Stomach (tissue), 8 donors: ENCODE measurements at regions not wholly inside any gene's neighbourhood (a gene's known extent, or its start where the extent isn't known, plus 50 kb on each side); places are given as distances from the start of the nearest gene placed in this dataset.

Experiments
- DNase-seq, 2 donors: peaks; one replicate each; pipeline versions ENCODE4 v3.0.0 to v3.0.0-alpha.2; 2013 to 2019
- H3K27ac ChIP-seq, 5 donors: fragments of 200-600 bp in 4 of 5; sonication (generic) in 4 of 5; one replicate each; pipeline ENCODE4 v1.5.1; 2013 to 2019; ENCODE audit warnings: mild to moderate bottlenecking in 1 of 5, moderate library complexity in 1 of 5
- H3K27me3 ChIP-seq, 3 donors: fragments of 200-600 bp; sonication (generic); one replicate each; pipeline ENCODE4 v1.5.1; 2017 to 2019; ENCODE audit warnings: mixed run types in 1 of 3
- H3K36me3 ChIP-seq, 4 donors: fragments of 200-600 bp; sonication (generic); 1 replicate in 3 of 4; 2 replicates in 1 of 4; pipeline ENCODE4 v1.5.1; 2016 to 2019
- H3K4me1 ChIP-seq, 4 donors: fragments of 200-600 bp; sonication (generic); one replicate each; pipeline ENCODE4 v1.5.1; 2016 to 2019
- H3K4me3 ChIP-seq, 4 donors: fragments of 200-600 bp; sonication (generic) in 3 of 4; one replicate each; pipeline ENCODE4 v1.5.1; 2016 to 2019; ENCODE audit warnings: mild to moderate bottlenecking in 1 of 4
- H3K9me3 ChIP-seq, 4 donors: fragments of 200-600 bp; sonication (generic); one replicate each; pipeline ENCODE4 v1.5.1; 2016 to 2019
- EP300 ChIP-seq: sonication (generic); formaldehyde crosslinking; IDR thresholded peaks from one replicate; pipeline ENCODE4 v1.6.1; 2017; ENCODE audit warnings: antibody characterized with exemption
- POLR2A ChIP-seq, 4 donors: fragments of 450-650 bp; IDR thresholded peaks; one replicate each; pipeline ENCODE4 v1.6.1; 2016; ENCODE audit warnings: antibody characterized with exemption in 4 of 4, control low read depth in 2 of 4, mild to moderate bottlenecking in 1 of 4, moderate library complexity in 1 of 4
- POLR2AphosphoS5 ChIP-seq, 3 donors: sonication (generic); formaldehyde crosslinking; IDR thresholded peaks; one replicate each; pipeline ENCODE4 v1.6.1; 2016; ENCODE audit warnings: antibody characterized with exemption in 3 of 3
- WGBS, 5 donors: extraction: QIAGEN DNeasy Blood & Tissue Kit in 3 of 5; methylation state at CpG; one replicate each; pipeline versions ENCODE4 v1.1.5 to v1.1.7; 2013 to 2018; 5-methylcytosine and 5-hydroxymethylcytosine counted together
- intact Hi-C: fragments of 100-400 bp; cut with DNase I; formaldehyde crosslinking; loops from one replicate; pipeline ENCODE4 v1.15.1; 2023; ENCODE audit warnings: low total_unique reads
- TF ChIP-seq, protein P1 (sequence below), 7 experiments: fragments of 450-650 bp in 4 of 7; fragments of 200-600 bp in 3 of 7; sonication (generic) in 3 of 7; IDR thresholded peaks; one replicate each; pipeline ENCODE4 v1.5.1; 2016 to 2019; ENCODE audit warnings: antibody characterized with exemption in 7 of 7, control low read depth in 2 of 7, mild to moderate bottlenecking in 1 of 7
- donor health status: healthy with polysubstance abuse.
- donor health status: Bipolar disorder and iron deficiency.
- donor health status: healthy.

DNA sequence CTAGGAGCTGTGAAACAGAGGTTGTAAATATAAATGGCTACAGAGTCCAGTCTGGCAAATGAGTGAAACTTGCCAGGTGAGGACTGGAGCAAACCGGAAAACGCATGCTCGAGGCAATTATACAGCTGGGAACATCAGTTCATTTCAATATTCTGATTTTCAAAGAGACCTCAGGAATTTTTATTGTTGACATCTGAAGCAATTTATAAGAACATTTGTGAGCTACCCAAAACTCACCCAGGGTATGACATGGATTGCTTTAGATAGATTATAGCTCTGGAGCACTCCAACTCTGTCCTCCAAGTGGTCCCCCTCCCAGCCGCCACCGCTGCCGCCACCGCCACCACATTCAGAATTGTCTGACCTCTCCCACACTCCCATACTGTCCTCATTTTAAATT lies 84.6 kb upstream of the GRAMD2B start:
- H3K27ac ChIP-seq, result no peak overlapping the region
- no peaks in the 10 kb centered on the region for H3K4me1 ChIP-seq
- H3K9me3 ChIP-seq, result no peaks in the 10 kb centered on the region
- no peak for DNase-seq
- intact Hi-C loops, result no loop called here
- H3K36me3 ChIP-seq, result no peaks in the 10 kb centered on the region
- H3K4me3 ChIP-seq, result no peak overlapping the region
- no peak for TF ChIP-seq EP300
- TF ChIP-seq, protein P1, sequence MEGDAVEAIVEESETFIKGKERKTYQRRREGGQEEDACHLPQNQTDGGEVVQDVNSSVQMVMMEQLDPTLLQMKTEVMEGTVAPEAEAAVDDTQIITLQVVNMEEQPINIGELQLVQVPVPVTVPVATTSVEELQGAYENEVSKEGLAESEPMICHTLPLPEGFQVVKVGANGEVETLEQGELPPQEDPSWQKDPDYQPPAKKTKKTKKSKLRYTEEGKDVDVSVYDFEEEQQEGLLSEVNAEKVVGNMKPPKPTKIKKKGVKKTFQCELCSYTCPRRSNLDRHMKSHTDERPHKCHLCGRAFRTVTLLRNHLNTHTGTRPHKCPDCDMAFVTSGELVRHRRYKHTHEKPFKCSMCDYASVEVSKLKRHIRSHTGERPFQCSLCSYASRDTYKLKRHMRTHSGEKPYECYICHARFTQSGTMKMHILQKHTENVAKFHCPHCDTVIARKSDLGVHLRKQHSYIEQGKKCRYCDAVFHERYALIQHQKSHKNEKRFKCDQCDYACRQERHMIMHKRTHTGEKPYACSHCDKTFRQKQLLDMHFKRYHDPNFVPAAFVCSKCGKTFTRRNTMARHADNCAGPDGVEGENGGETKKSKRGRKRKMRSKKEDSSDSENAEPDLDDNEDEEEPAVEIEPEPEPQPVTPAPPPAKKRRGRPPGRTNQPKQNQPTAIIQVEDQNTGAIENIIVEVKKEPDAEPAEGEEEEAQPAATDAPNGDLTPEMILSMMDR (IDR thresholded peaks at IDR 0.05), result no peak
- TF ChIP-seq POLR2A (IDR thresholded peaks at IDR 0.05), result no peak
- TF ChIP-seq POLR2AphosphoS5 (IDR thresholded peaks at IDR 0.05), result no peak
- 79 to 87% (median 80%) methylated on average over 7 of the region's 7 CpGs for WGBS, 5 donors
- H3K27me3 ChIP-seq, result no peaks in the 10 kb centered on the region

DNA sequence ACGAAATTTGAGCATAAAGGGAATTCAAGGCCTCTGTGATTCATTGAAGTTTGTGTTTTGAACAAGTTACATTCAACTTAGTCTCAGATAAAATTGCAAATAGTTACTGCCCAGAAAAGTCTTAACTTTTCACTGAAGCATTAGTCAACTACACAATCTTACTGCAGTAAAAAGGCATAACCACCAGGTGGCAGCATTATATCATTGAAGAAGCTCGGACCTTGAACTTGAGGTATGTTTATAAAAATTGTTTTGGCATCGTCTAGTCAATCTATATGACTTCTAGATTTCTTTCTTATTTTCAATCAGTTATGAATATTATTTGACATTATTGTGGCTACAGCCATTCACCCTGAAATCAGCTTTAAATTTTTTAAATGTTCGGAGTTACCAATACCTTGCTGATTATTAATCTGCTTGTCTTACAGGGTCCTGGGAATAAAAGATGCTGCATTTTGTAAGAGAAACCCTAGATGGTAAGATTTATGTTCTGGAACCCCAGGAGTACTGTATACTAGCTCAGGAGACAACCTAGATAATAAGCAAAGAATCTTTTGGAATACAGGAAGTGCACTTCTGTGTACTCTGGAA lies 83.9 kb upstream of the GRAMD2B start:
- Histone ChIP-seq H3K9me3 (no peaks in the 10 kb centered on the region), H3K27ac (no peak overlapping the region), H3K4me3 (no peak overlapping the region), H3K27me3 (no peaks in the 10 kb centered on the region), H3K36me3 (no peaks in the 10 kb centered on the region), H3K4me1 (no peaks in the 10 kb centered on the region)
- TF ChIP-seq, protein P1 (IDR thresholded peaks at IDR 0.05), result peak in 5 of 7 experiments; percentile 69 to 87 (median 83)
- TF ChIP-seq POLR2AphosphoS5 (IDR thresholded peaks at IDR 0.05) (no peak), EP300 (no peak)
- 17 to 24% (median 23%) methylated on average over 4 of the region's 4 CpGs for WGBS, 5 donors
- intact Hi-C loops, result no loop called here
- peak in 1 of 2 donors; percentile 87 for DNase-seq

DNA sequence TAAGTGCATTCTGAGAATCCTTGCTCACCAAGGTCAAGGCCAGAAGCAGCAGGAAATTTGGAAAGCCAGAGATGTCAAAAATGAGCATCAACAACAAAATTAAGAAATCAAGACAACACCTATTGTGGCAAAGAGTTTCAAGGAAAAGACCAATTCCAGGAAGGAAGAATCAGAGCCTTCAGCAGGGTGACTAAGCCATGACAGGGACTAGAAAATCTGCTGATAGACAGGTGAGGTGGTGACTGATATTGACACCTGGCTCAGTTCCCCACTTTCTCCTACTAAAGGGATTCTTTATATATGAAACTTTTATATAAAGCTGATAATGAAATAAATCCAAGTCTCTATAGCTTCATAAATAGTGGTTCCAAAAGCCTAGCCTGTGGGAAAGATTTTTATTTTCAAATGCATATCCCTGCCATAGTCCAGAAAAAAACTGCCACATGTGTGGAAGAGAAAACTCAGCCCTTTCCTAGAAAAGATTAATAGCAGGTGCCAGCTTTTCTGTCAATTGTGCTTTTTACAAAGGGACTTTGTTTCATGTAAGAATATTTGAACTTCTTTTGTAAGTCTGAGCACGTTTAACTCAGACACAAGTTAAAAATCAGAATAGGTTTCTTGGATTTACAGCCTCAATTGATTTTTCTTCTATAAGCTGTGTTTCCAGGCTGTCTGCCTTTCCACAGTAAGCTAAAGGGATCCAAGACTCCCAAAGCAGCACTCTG lies 81.1 kb upstream of the GRAMD2B start:
- no peaks in the 10 kb centered on the region for H3K9me3 ChIP-seq
- intact Hi-C loops, result loop anchor here (5.0 kb wide), 1 partner anchor 195 kb away; no protein-coding TSS in a partner anchor

DNA sequence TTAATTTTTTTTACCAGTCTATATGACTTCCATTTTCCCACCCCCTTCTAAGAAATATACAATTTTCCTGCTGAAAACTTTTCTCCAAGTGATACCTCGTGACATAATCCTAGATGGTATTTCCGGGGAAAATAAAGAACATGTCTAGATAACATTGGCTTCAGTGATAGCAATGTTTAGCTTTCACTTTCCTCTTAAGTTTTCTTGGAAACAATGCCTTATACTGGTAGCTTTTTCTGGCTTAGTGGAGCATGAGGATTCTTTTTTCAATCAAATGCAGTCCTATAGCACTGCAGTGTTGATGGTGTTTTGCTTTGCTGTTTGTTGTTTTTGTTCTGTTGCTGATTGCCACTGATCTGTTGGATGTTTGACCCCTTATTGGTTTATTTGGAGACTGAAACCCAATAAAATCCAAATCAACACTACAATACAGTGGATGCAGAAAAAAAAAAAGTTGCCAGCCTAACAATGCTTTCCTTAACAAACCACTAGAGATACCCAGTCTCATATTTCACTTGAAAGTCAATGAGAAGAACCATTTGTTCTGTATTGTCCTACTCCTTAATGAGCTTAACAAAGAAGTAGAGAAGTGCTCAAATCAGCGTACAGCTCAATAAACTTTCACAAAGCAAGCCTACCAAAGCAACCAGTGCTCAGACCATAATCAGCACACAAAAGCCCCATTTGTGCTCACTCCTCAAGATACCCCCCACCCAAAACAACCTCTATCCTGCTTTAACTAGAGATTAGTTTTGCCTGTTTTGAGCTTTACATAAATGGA lies 74.2 kb upstream of the GRAMD2B start:
- no peak for TF ChIP-seq POLR2AphosphoS5 (IDR thresholded peaks at IDR 0.05)
- TF ChIP-seq, protein P1 (IDR thresholded peaks at IDR 0.05), result no peak
- no peak for TF ChIP-seq EP300
- no peak for TF ChIP-seq POLR2A (IDR thresholded peaks at IDR 0.05)
- Histone ChIP-seq H3K27me3 (no peaks in the 10 kb centered on the region), H3K36me3 (no peaks in the 10 kb centered on the region), H3K4me1 (peaks cover 0 to 9% (median 4%) of the 10 kb centered on the region in 4 donors), H3K4me3 (no peak overlapping the region), H3K27ac (peak overlapping the region in 1 of 5 donors; percentile 34), H3K9me3 (no peaks in the 10 kb centered on the region)
- intact Hi-C loops, result no loop called here
- 23 to 43% (median 35%) methylated on average over 3 of the region's 3 CpGs for WGBS, 5 donors
- no peak for DNase-seq

More for the DNA sequence above, 81.1 kb upstream of the GRAMD2B start:
- TF ChIP-seq EP300 (no peak), POLR2A (IDR thresholded peaks at IDR 0.05) (no peak), POLR2AphosphoS5 (IDR thresholded peaks at IDR 0.05) (no peak)
- TF ChIP-seq, protein P1 (IDR thresholded peaks at IDR 0.05), result no peak
- no peaks in the 10 kb centered on the region for H3K36me3 ChIP-seq
- no peaks in the 10 kb centered on the region for H3K4me1 ChIP-seq
- DNase-seq, result no peak
- 13 to 36% (median 25%) methylated on average over 1 of the region's 1 CpG for WGBS, 5 donors
- no peak overlapping the region for H3K4me3 ChIP-seq
- no peak overlapping the region for H3K27ac ChIP-seq
- no peaks in the 10 kb centered on the region for H3K27me3 ChIP-seq
